A549 (cell line): ENCODE measurements at regions not wholly inside any gene's neighbourhood (a gene's known extent, or its start where the extent isn't known, plus 50 kb on each side); places are given as distances from the start of the nearest gene placed in this dataset.

ENCODE experiments used
- CHD2 ChIP-seq: fragments of 150-350 bp; IDR thresholded peaks from 2 replicates; pipeline ENCODE4 v1.6.1; 2014; ENCODE audit warnings: low read length; ENCODE audit not compliant: partially characterized antibody
- CTCF ChIP-seq: fragments of >200 bp; sonication (Bioruptor Twin); formaldehyde crosslinking; IDR thresholded peaks from 3 replicates; pipeline ENCODE4 v1.5.1; 2016
- ESRRA ChIP-seq: fragments of 150-350 bp; IDR thresholded peaks from 2 replicates; pipeline ENCODE4 v1.6.1; 2014; ENCODE audit warnings: mild to moderate bottlenecking, low read length, borderline replicate concordance
- FOXS1 ChIP-seq: fragments of 250-450 bp; sonication (Bioruptor Pico); IDR thresholded peaks from 2 replicates; pipeline ENCODE4 v1.5.0; 2020; ENCODE audit warnings: mild to moderate bottlenecking, moderate library complexity
- HOXA7 ChIP-seq: fragments of 250-450 bp; sonication (Bioruptor Pico); IDR thresholded peaks from 2 replicates; pipeline ENCODE4 v1.5.0; 2020; ENCODE audit warnings: mild to moderate bottlenecking, moderate library complexity
- MAX ChIP-seq: IDR thresholded peaks from 2 replicates; pipeline ENCODE4 v1.6.1; 2012
- POLR2A ChIP-seq: IDR thresholded peaks from 2 replicates; pipeline ENCODE4 v1.6.1; 2012; ENCODE audit warnings: mild to moderate bottlenecking, low read length
- ZSCAN20 ChIP-seq: fragments of 250-450 bp; sonication (Bioruptor Pico); IDR thresholded peaks from 2 replicates; pipeline ENCODE4 v1.8.0; 2022; ENCODE audit warnings: mild to moderate bottlenecking, moderate library complexity

- TF ChIP-seq MAX (no peak), CTCF (no peak), ESRRA (no peak), ZSCAN20 (CRISPR knock-in tag) (no peak), HOXA7 (no peak), FOXS1 (no peak), POLR2A (no peak), CHD2 (no peak)
These were observed 144.0 kb upstream of the KCND3 start for GRCh38 chr1:112133487-112133886.
